ENCODE measurements at regions not wholly inside any gene's neighbourhood (a gene's known extent, or its start where the extent isn't known, plus 50 kb on each side); places are given as distances from the start of the nearest gene placed in this dataset.

DNA sequence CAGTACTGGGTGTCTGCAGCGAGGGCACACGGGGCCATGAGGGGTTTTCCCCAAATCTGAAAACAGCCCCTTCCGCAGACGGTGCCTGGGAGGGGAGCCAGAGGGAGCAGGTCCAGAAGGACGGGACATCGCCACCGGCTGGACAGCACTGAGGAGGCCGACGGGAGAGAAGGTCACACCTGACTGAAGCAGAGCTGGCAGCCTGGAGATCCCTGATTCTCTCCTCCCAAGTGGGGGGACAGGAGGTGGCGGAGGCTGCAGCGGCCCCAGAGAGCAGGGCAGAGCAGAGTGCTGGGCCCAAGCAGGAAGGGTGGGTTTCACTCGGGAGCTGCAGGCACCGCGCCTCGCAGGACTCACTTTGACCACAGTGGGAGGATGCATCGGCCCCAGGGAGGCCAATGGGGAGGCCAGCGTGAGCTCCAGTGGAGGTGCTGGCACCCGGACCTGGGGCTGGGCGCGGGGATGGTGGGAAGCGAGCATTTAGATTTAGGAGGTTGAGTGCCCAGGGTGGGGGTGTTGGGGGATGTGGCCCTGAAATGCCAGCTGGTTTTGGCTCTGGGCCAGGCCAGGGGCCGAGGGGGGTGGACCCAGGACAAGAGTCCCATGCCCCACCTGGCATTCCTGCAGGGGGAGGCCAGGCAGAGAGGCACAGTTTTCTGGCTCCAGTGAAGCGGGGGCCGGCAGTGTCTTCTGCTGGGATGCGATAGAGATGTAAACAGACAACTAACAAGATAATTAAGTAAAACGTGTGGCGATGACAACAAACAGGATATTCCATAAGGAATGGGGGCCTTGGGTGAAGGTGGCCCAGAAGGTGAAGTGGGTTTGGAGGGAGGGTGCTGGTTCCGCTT lies 92.3 kb upstream of the FGF3 start:
- BruUV-seq (replicated peaks) = no TSS peak
- Mint-ChIP-seq H3K4me3 (ENCODE audit: low read depth, unreplicated experiment) (no peak overlapping the region), H3K36me3 (ENCODE audit: insufficient read depth, unreplicated experiment) (peaks cover 25% of the 10 kb centered on the region), H3K27ac (ENCODE audit: unreplicated experiment) (peak overlapping the region; percentile 39), H3K4me1 (ENCODE audit: low read depth, unreplicated experiment) (peaks cover 51% of the 10 kb centered on the region), H3K27me3 (ENCODE audit: unreplicated experiment) (peaks cover 1% of the 10 kb centered on the region), H3K9me3 (ENCODE audit: low read depth, unreplicated experiment) (no peaks in the 10 kb centered on the region)
- intact Hi-C loops (cut with micrococcal nuclease; ENCODE audit: unreplicated experiment) = no loop called here
- no peak for DNase-seq
- TF ChIP-seq, protein P1, sequence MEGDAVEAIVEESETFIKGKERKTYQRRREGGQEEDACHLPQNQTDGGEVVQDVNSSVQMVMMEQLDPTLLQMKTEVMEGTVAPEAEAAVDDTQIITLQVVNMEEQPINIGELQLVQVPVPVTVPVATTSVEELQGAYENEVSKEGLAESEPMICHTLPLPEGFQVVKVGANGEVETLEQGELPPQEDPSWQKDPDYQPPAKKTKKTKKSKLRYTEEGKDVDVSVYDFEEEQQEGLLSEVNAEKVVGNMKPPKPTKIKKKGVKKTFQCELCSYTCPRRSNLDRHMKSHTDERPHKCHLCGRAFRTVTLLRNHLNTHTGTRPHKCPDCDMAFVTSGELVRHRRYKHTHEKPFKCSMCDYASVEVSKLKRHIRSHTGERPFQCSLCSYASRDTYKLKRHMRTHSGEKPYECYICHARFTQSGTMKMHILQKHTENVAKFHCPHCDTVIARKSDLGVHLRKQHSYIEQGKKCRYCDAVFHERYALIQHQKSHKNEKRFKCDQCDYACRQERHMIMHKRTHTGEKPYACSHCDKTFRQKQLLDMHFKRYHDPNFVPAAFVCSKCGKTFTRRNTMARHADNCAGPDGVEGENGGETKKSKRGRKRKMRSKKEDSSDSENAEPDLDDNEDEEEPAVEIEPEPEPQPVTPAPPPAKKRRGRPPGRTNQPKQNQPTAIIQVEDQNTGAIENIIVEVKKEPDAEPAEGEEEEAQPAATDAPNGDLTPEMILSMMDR (IDR thresholded peaks at IDR 0.05; ENCODE audit: unreplicated experiment) = no peak
- CTCF ChIA-PET = interaction anchor here (0.6 to 2.5 kb wide), 3 partner anchors 11 to 284 kb away, joined by 3 to 17 read pairs (median 5); no protein-coding TSS in a partner anchor

DNA sequence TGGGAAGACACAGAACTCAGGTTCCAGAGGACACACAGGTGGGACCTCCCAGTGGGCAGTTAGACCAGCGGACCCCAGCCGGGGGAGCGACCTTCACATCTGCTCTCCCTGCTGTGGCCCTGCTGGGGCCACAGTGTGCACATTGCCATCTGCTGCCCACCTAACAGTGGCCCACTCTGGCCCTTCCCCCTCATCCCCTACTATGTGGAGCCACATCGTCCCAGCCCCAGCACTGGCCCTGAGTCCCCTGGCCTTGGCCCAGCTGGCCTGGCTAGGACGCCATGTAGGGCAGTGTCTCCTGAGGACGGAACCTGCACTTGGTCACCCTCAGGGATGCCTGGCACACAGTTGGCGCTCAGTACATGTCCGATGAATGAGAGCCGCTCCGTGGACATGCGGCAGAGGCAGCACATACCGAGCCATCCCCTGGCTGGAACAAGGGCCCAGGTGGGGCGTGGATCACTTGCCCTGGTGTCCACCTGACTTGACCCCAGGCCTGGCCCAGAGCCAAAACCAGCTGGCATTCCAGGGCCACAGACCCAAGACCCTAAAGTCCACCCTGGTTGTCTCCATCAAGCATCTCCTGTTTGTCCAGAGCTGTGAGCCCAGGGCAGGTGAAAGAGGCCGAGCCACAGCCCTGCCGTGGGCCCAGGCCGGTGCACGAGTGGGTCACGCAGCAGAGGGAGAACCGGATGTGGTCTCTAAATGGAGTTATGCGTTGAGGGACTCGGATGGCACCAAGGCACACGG lies 93.1 kb upstream of the FGF3 start:
- H3K4me1 Mint-ChIP-seq (ENCODE audit: low read depth, unreplicated experiment) = peaks cover 51% of the 10 kb centered on the region
- no peak for DNase-seq
- intact Hi-C loops (cut with micrococcal nuclease; ENCODE audit: unreplicated experiment) = no loop called here
- no TSS peak for BruUV-seq (replicated peaks)
- H3K27me3 Mint-ChIP-seq (ENCODE audit: unreplicated experiment) = peaks cover 9% of the 10 kb centered on the region
- TF ChIP-seq, protein P1 (IDR thresholded peaks at IDR 0.05; ENCODE audit: unreplicated experiment) = no peak
- H3K9me3 Mint-ChIP-seq (ENCODE audit: low read depth, unreplicated experiment) = no peaks in the 10 kb centered on the region
- H3K36me3 Mint-ChIP-seq (ENCODE audit: insufficient read depth, unreplicated experiment) = peaks cover 19% of the 10 kb centered on the region
- H3K4me3 Mint-ChIP-seq (ENCODE audit: low read depth, unreplicated experiment) = no peak overlapping the region
- peak overlapping the region; percentile 39 for H3K27ac Mint-ChIP-seq (ENCODE audit: unreplicated experiment)
- CTCF ChIA-PET = interaction anchor here (1.4 kb wide), 2 partner anchors 8 to 11 kb away, joined by 3 to 7 read pairs; no protein-coding TSS in a partner anchor

DNA sequence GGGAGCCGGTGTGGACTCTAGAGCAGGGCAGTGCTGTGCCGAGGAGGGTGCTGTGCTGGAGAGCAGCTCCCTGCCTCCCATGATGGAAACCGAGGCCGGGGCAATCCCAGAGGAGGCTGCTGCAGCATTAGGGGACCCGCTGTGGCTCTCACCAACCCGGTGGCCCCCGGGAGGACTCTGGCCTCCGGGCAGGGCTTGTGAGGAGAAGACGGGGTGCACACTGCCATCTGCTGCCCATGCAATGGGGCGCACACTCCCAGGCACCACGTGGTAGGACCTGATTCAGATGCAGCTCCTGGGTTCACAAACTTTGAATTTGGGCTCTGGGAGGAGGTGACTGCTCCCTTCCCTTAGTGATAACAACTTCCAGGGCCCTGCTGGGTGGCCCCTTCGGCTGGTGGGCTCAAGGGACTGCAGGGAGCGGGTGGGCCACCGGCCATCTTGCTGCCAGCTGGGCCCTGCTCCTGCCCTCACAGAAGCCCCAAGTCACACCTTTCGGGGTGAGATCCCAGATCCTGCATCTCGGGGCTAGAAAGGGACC lies 93.8 kb upstream of the FGF3 start:
- intact Hi-C loops (cut with micrococcal nuclease; ENCODE audit: unreplicated experiment) = no loop called here
- Mint-ChIP-seq H3K27ac (ENCODE audit: unreplicated experiment) (no peak overlapping the region), H3K36me3 (ENCODE audit: insufficient read depth, unreplicated experiment) (peaks cover 15% of the 10 kb centered on the region), H3K27me3 (ENCODE audit: unreplicated experiment) (peaks cover 16% of the 10 kb centered on the region), H3K9me3 (ENCODE audit: low read depth, unreplicated experiment) (no peaks in the 10 kb centered on the region), H3K4me3 (ENCODE audit: low read depth, unreplicated experiment) (no peak overlapping the region), H3K4me1 (ENCODE audit: low read depth, unreplicated experiment) (peaks cover 51% of the 10 kb centered on the region)
- no TSS peak for BruUV-seq (replicated peaks)
- TF ChIP-seq, protein P1 (IDR thresholded peaks at IDR 0.05; ENCODE audit: unreplicated experiment) = peak; percentile 53
- CTCF ChIA-PET = interaction anchor here (0.6 to 1.4 kb wide), 4 partner anchors 9 to 227 kb away, joined by 3 to 7 read pairs (median 4); no protein-coding TSS in a partner anchor
- peak; percentile 67 for DNase-seq

DNA sequence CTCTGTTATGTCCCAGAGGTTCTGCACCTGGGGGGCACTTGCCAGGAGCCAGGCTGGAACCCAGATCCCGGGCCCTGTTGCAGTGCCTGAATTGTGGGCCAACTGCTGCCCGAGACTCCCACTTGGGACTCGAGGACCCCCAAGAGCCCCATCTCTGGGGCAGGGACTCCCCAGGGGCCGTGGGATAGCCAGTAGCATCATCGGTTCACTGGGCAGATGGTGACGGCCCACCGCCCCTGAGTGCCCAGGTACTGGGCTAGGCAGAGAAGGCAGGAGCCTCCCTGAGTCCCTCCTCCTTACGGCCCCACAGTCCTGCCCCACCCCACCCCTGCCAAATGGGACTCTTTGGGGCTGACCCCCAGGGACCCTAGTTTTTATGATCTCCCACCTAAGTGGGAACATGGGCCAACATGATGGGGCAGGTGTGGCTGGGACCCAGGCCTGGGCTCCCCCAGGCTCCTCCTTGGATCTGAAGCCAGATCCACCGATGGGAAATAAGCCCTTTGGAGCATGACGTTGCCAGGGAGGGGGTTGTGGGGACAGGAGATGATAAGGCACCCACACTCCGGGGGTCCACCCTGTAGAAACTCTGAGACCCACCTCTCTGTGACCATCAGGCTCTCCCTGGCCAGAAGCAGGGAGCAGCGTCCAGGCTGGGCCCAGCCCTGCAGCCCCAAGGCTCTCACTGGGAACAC lies 94.5 kb upstream of the FGF3 start:
- CTCF ChIA-PET = interaction anchor here (0.6 to 1.4 kb wide), 4 partner anchors 10 to 227 kb away, joined by 3 to 7 read pairs (median 4); no protein-coding TSS in a partner anchor
- Mint-ChIP-seq H3K27ac (ENCODE audit: unreplicated experiment) (peak overlapping the region; percentile 28), H3K9me3 (ENCODE audit: low read depth, unreplicated experiment) (no peaks in the 10 kb centered on the region), H3K36me3 (ENCODE audit: insufficient read depth, unreplicated experiment) (peaks cover 15% of the 10 kb centered on the region), H3K27me3 (ENCODE audit: unreplicated experiment) (peaks cover 18% of the 10 kb centered on the region), H3K4me1 (ENCODE audit: low read depth, unreplicated experiment) (peaks cover 51% of the 10 kb centered on the region), H3K4me3 (ENCODE audit: low read depth, unreplicated experiment) (no peak overlapping the region)
- TF ChIP-seq, protein P1 (IDR thresholded peaks at IDR 0.05; ENCODE audit: unreplicated experiment) = no peak
- no TSS peak for BruUV-seq (replicated peaks)
- no peak for DNase-seq
- intact Hi-C loops (cut with micrococcal nuclease; ENCODE audit: unreplicated experiment) = loop anchor here (2.0 kb wide), 2 partner anchors 35 to 283 kb away; no protein-coding TSS in a partner anchor
